ENCODE measurements at regions not wholly inside any gene's neighbourhood (a gene's known extent, or its start where the extent isn't known, plus 50 kb on each side); places are given as distances from the start of the nearest gene placed in this dataset.

DNA sequence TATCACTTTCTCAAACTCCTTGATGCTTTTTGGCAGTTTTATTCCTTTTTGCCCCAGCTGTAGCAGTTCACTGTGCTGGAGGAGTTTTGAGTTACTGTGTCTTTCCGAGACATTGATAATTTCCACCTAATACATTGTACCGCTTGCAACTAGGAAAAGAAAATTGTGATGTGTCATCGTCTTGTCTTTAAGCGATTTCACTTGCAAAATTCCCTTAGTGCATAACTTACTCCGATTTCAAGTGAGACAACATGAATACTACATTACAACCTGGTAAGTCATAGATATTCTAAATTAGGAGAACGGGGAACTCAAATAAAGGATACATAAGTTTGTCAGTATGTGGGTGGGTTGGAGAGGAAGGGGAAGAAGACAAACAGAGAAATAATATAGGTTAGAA is 340.5 kb upstream of the KYNU start:
- H3K36me3 ChIP-seq (ENCODE audit: control insufficient read depth in 4 of 4, insufficient read depth in 3 of 4, low read depth in 1 of 4, low read length in 3 of 4): no peaks in the 10 kb centered on the region

DNA sequence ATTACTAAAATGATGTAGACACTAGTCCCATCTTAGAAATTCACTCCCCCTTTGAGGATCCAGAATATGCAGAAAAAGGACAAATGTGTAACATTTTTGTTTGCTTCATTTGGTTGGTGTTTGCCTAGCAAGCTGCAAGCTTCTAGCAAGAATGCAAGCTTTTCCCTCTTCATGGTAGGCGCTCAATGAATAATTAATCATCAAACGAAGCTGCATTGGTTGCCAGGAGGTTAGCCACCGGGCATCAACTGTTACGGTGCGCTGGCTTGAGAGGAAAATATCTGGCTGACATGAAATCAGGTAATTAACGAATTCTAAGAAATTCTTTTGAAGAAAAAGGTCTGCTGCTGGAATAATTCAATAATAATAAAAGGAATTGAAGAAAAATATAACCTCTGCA is 341.0 kb upstream of the KYNU start:
- no peak for DNase-seq (ENCODE audit: low spot score)
- WGBS: 71% methylated on average over 6 of the region's 6 CpGs
- H3K9ac ChIP-seq (ENCODE audit: low read depth in 1 of 2, low read length in 2 of 2): no peak overlapping the region
- H3K36me3 ChIP-seq (ENCODE audit: control insufficient read depth in 4 of 4, insufficient read depth in 3 of 4, low read depth in 1 of 4, low read length in 3 of 4): no peaks in the 10 kb centered on the region
- no peaks in the 10 kb centered on the region for H3K4me1 ChIP-seq (ENCODE audit: control insufficient read depth in 4 of 4, insufficient read depth in 4 of 4, low read length in 3 of 4)
- H3K27me3 ChIP-seq (ENCODE audit: control insufficient read depth in 4 of 4, insufficient read depth in 4 of 4, low read length in 3 of 4): no peaks in the 10 kb centered on the region
- no peaks in the 10 kb centered on the region for H3K9me3 ChIP-seq (ENCODE audit: control insufficient read depth in 4 of 4, low read length in 3 of 4)
- H3K4me3 ChIP-seq (ENCODE audit: low read depth in 1 of 3, low read length in 3 of 3): no peak overlapping the region
- no peak overlapping the region for H3K27ac ChIP-seq (ENCODE audit: low read depth in 1 of 2, low read length in 2 of 2)
- TF ChIP-seq YY1 (IDR thresholded peaks at IDR 0.05): no peak
- TF ChIP-seq, protein P1, sequence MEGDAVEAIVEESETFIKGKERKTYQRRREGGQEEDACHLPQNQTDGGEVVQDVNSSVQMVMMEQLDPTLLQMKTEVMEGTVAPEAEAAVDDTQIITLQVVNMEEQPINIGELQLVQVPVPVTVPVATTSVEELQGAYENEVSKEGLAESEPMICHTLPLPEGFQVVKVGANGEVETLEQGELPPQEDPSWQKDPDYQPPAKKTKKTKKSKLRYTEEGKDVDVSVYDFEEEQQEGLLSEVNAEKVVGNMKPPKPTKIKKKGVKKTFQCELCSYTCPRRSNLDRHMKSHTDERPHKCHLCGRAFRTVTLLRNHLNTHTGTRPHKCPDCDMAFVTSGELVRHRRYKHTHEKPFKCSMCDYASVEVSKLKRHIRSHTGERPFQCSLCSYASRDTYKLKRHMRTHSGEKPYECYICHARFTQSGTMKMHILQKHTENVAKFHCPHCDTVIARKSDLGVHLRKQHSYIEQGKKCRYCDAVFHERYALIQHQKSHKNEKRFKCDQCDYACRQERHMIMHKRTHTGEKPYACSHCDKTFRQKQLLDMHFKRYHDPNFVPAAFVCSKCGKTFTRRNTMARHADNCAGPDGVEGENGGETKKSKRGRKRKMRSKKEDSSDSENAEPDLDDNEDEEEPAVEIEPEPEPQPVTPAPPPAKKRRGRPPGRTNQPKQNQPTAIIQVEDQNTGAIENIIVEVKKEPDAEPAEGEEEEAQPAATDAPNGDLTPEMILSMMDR (IDR thresholded peaks at IDR 0.05; ENCODE audit: low read depth, low read length, missing input control): no peak
- TF ChIP-seq RAD21 (IDR thresholded peaks at IDR 0.05): no peak
- TF ChIP-seq, protein P2, sequence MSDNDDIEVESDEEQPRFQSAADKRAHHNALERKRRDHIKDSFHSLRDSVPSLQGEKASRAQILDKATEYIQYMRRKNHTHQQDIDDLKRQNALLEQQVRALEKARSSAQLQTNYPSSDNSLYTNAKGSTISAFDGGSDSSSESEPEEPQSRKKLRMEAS (IDR thresholded peaks at IDR 0.05): no peak
- no peak for TF ChIP-seq JUND (IDR thresholded peaks at IDR 0.05)
- TF ChIP-seq, protein P3, sequence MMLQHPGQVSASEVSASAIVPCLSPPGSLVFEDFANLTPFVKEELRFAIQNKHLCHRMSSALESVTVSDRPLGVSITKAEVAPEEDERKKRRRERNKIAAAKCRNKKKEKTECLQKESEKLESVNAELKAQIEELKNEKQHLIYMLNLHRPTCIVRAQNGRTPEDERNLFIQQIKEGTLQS (IDR thresholded peaks at IDR 0.05): no peak
- TF ChIP-seq SP1 (IDR thresholded peaks at IDR 0.05): no peak
- no peak for TF ChIP-seq FOXA1 (IDR thresholded peaks at IDR 0.05)

More for the DNA sequence above, 340.5 kb upstream of the KYNU start:
- TF ChIP-seq HNF4G (IDR thresholded peaks at IDR 0.05) (no peak), JUND (IDR thresholded peaks at IDR 0.05) (no peak), GABPA (IDR thresholded peaks at IDR 0.05 in 1 of 2, conservative IDR thresholded peaks at IDR 0.05 in 1 of 2) (no peak), FOXA2 (IDR thresholded peaks at IDR 0.05) (no peak), SP1 (IDR thresholded peaks at IDR 0.05) (no peak), TAF1 (conservative IDR thresholded peaks at IDR 0.05) (no peak), HNF4A (conservative IDR thresholded peaks at IDR 0.05) (no peak), RAD21 (IDR thresholded peaks at IDR 0.05) (no peak), YY1 (IDR thresholded peaks at IDR 0.05) (no peak), EGR1 (IDR thresholded peaks at IDR 0.05; ENCODE audit: low read depth in 2 of 2) (no peak), NR2F2 (IDR thresholded peaks at IDR 0.05) (no peak), FOXA1 (IDR thresholded peaks at IDR 0.05) (no peak), RXRA (IDR thresholded peaks at IDR 0.05) (no peak)
- TF ChIP-seq, protein P2 (IDR thresholded peaks at IDR 0.05): no peak
- TF ChIP-seq, protein P3 (IDR thresholded peaks at IDR 0.05): no peak
- TF ChIP-seq, protein P4, sequence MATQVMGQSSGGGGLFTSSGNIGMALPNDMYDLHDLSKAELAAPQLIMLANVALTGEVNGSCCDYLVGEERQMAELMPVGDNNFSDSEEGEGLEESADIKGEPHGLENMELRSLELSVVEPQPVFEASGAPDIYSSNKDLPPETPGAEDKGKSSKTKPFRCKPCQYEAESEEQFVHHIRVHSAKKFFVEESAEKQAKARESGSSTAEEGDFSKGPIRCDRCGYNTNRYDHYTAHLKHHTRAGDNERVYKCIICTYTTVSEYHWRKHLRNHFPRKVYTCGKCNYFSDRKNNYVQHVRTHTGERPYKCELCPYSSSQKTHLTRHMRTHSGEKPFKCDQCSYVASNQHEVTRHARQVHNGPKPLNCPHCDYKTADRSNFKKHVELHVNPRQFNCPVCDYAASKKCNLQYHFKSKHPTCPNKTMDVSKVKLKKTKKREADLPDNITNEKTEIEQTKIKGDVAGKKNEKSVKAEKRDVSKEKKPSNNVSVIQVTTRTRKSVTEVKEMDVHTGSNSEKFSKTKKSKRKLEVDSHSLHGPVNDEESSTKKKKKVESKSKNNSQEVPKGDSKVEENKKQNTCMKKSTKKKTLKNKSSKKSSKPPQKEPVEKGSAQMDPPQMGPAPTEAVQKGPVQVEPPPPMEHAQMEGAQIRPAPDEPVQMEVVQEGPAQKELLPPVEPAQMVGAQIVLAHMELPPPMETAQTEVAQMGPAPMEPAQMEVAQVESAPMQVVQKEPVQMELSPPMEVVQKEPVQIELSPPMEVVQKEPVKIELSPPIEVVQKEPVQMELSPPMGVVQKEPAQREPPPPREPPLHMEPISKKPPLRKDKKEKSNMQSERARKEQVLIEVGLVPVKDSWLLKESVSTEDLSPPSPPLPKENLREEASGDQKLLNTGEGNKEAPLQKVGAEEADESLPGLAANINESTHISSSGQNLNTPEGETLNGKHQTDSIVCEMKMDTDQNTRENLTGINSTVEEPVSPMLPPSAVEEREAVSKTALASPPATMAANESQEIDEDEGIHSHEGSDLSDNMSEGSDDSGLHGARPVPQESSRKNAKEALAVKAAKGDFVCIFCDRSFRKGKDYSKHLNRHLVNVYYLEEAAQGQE (IDR thresholded peaks at IDR 0.05): no peak
- TF ChIP-seq, protein P1 (IDR thresholded peaks at IDR 0.05; ENCODE audit: low read depth, low read length, missing input control): no peak
- TF ChIP-seq, protein P5, sequence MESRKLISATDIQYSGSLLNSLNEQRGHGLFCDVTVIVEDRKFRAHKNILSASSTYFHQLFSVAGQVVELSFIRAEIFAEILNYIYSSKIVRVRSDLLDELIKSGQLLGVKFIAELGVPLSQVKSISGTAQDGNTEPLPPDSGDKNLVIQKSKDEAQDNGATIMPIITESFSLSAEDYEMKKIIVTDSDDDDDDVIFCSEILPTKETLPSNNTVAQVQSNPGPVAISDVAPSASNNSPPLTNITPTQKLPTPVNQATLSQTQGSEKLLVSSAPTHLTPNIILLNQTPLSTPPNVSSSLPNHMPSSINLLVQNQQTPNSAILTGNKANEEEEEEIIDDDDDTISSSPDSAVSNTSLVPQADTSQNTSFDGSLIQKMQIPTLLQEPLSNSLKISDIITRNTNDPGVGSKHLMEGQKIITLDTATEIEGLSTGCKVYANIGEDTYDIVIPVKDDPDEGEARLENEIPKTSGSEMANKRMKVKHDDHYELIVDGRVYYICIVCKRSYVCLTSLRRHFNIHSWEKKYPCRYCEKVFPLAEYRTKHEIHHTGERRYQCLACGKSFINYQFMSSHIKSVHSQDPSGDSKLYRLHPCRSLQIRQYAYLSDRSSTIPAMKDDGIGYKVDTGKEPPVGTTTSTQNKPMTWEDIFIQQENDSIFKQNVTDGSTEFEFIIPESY (IDR thresholded peaks at IDR 0.05): no peak
- no peaks in the 10 kb centered on the region for H3K9me3 ChIP-seq (ENCODE audit: control insufficient read depth in 4 of 4, low read length in 3 of 4)
- DNase-seq (ENCODE audit: low spot score): no peak
- no peaks in the 10 kb centered on the region for H3K4me1 ChIP-seq (ENCODE audit: control insufficient read depth in 4 of 4, insufficient read depth in 4 of 4, low read length in 3 of 4)
- H3K27ac ChIP-seq (ENCODE audit: low read depth in 1 of 2, low read length in 2 of 2): no peak overlapping the region
- no peak overlapping the region for H3K9ac ChIP-seq (ENCODE audit: low read depth in 1 of 2, low read length in 2 of 2)
- WGBS: 89% methylated on average over 6 of the region's 6 CpGs
- H3K4me3 ChIP-seq (ENCODE audit: low read depth in 1 of 3, low read length in 3 of 3): no peak overlapping the region
- no peaks in the 10 kb centered on the region for H3K27me3 ChIP-seq (ENCODE audit: control insufficient read depth in 4 of 4, insufficient read depth in 4 of 4, low read length in 3 of 4)
